ENCODE measurements at regions not wholly inside any gene's neighbourhood (a gene's known extent, or its start where the extent isn't known, plus 50 kb on each side); places are given as distances from the start of the nearest gene placed in this dataset.

GRCh38 chr16:55056585-55057401, 126.1 kb downstream of the IRX5 start:
- Mint-ChIP-seq H3K27ac (ENCODE audit: unreplicated experiment) (no peak overlapping the region), H3K9me3 (ENCODE audit: unreplicated experiment) (peaks cover 13% of the 10 kb centered on the region), H3K36me3 (ENCODE audit: low read depth, unreplicated experiment) (no peaks in the 10 kb centered on the region), H3K4me1 (ENCODE audit: low read depth, unreplicated experiment) (no peaks in the 10 kb centered on the region), H3K4me3 (ENCODE audit: unreplicated experiment) (peak overlapping the region; percentile 71), H3K27me3 (ENCODE audit: low read depth, unreplicated experiment) (peaks cover 76% of the 10 kb centered on the region)
- Histone ChIP-seq H3K79me2 (ENCODE audit: insufficient read depth, low read length) (no peaks in the 10 kb centered on the region), H3K36me3 (ENCODE audit: insufficient read depth, low read length) (no peaks in the 10 kb centered on the region), H3K27me3 (ENCODE audit: insufficient read depth, low read length) (peaks cover 31% of the 10 kb centered on the region), H4K20me1 (ENCODE audit: insufficient read depth, low read length) (no peaks in the 10 kb centered on the region), H3K27ac (ENCODE audit: low read depth, low read length) (no peak overlapping the region), H3K4me1 (ENCODE audit: insufficient read depth, low read length) (peaks cover 3% of the 10 kb centered on the region), H3K9ac (ENCODE audit: low read length) (no peak overlapping the region), H3K4me3 (ENCODE audit: insufficient read depth, low read depth, low read length) (peak overlapping the region; percentile 17), H3K4me2 (ENCODE audit: low read length) (peak overlapping the region; percentile 78), H2AFZ (ENCODE audit: low read depth, low read length) (peak overlapping the region; percentile 41), H3K9me3 (ENCODE audit: insufficient read depth, low read depth, low read length) (peaks cover 5% of the 10 kb centered on the region)
- DNase-seq (ENCODE audit: low read depth) (no peak), FAIRE-seq (no peak)
- TF ChIP-seq EZH2 (IDR thresholded peaks at IDR 0.05; ENCODE audit: insufficient read depth, low read length) (no peak), CTCF (IDR thresholded peaks at IDR 0.05; ENCODE audit: insufficient read depth, low read depth, low read length) (no peak)

- no peak for FAIRE-seq
- Histone ChIP-seq H3K79me2 (ENCODE audit: insufficient read depth, low read length) (no peaks in the 10 kb centered on the region), H3K9ac (ENCODE audit: low read length) (no peak overlapping the region), H3K27ac (ENCODE audit: low read depth, low read length) (no peak overlapping the region), H2AFZ (ENCODE audit: low read depth, low read length) (no peak overlapping the region), H3K4me1 (ENCODE audit: insufficient read depth, low read length) (peaks cover 3% of the 10 kb centered on the region), H3K4me3 (ENCODE audit: insufficient read depth, low read depth, low read length) (no peak overlapping the region), H4K20me1 (ENCODE audit: insufficient read depth, low read length) (no peaks in the 10 kb centered on the region), H3K36me3 (ENCODE audit: insufficient read depth, low read length) (no peaks in the 10 kb centered on the region), H3K4me2 (ENCODE audit: low read length) (no peak overlapping the region), H3K27me3 (ENCODE audit: insufficient read depth, low read length) (peaks cover 31% of the 10 kb centered on the region), H3K9me3 (ENCODE audit: insufficient read depth, low read depth, low read length) (peaks cover 5% of the 10 kb centered on the region)
- H3K4me1 Mint-ChIP-seq (ENCODE audit: low read depth, unreplicated experiment): no peaks in the 10 kb centered on the region
- H3K9me3 Mint-ChIP-seq (ENCODE audit: unreplicated experiment): peaks cover 13% of the 10 kb centered on the region
- TF ChIP-seq EZH2 (IDR thresholded peaks at IDR 0.05; ENCODE audit: insufficient read depth, low read length) (no peak), CTCF (IDR thresholded peaks at IDR 0.05; ENCODE audit: insufficient read depth, low read depth, low read length) (no peak)
- no peak overlapping the region for H3K4me3 Mint-ChIP-seq (ENCODE audit: unreplicated experiment)
- H3K27me3 Mint-ChIP-seq (ENCODE audit: low read depth, unreplicated experiment): peaks cover 76% of the 10 kb centered on the region
- no peak overlapping the region for H3K27ac Mint-ChIP-seq (ENCODE audit: unreplicated experiment)
- H3K36me3 Mint-ChIP-seq (ENCODE audit: low read depth, unreplicated experiment): no peaks in the 10 kb centered on the region
- DNase-seq (ENCODE audit: low read depth): no peak
Measured at GRCh38 chr16:55057866-55058265, 127.2 kb downstream of the IRX5 start.

- no peak for TF ChIP-seq CTCF (IDR thresholded peaks at IDR 0.05; ENCODE audit: insufficient read depth, low read depth, low read length)
- no peak for TF ChIP-seq EZH2 (IDR thresholded peaks at IDR 0.05; ENCODE audit: insufficient read depth, low read length)
Measured at GRCh38 chr16:55058576-55058975, 127.9 kb downstream of the IRX5 start.

More at GRCh38 chr16:55058576-55058975, 127.9 kb downstream of the IRX5 start:
- Histone ChIP-seq H3K27me3 (ENCODE audit: insufficient read depth, low read length) (peaks cover 31% of the 10 kb centered on the region), H3K9me3 (ENCODE audit: insufficient read depth, low read depth, low read length) (peaks cover 5% of the 10 kb centered on the region), H3K36me3 (ENCODE audit: insufficient read depth, low read length) (no peaks in the 10 kb centered on the region), H3K79me2 (ENCODE audit: insufficient read depth, low read length) (no peaks in the 10 kb centered on the region), H3K4me1 (ENCODE audit: insufficient read depth, low read length) (peaks cover 3% of the 10 kb centered on the region), H3K27ac (ENCODE audit: low read depth, low read length) (no peak overlapping the region), H3K4me3 (ENCODE audit: insufficient read depth, low read depth, low read length) (no peak overlapping the region), H3K9ac (ENCODE audit: low read length) (no peak overlapping the region), H3K4me2 (ENCODE audit: low read length) (no peak overlapping the region), H4K20me1 (ENCODE audit: insufficient read depth, low read length) (no peaks in the 10 kb centered on the region), H2AFZ (ENCODE audit: low read depth, low read length) (no peak overlapping the region)
- Mint-ChIP-seq H3K27me3 (ENCODE audit: low read depth, unreplicated experiment) (peaks cover 72% of the 10 kb centered on the region), H3K36me3 (ENCODE audit: low read depth, unreplicated experiment) (no peaks in the 10 kb centered on the region), H3K4me1 (ENCODE audit: low read depth, unreplicated experiment) (no peaks in the 10 kb centered on the region), H3K4me3 (ENCODE audit: unreplicated experiment) (no peak overlapping the region), H3K27ac (ENCODE audit: unreplicated experiment) (no peak overlapping the region), H3K9me3 (ENCODE audit: unreplicated experiment) (peaks cover 13% of the 10 kb centered on the region)
- DNase-seq (ENCODE audit: low read depth): no peak
- FAIRE-seq: no peak
